CD14-positive monocyte (primary cell): ENCODE measurements at regions not wholly inside any gene's neighbourhood (a gene's known extent, or its start where the extent isn't known, plus 50 kb on each side); places are given as distances from the start of the nearest gene placed in this dataset.

ENCODE experiments used
- DNase-seq, 3 donors: peaks; one replicate each; pipeline ENCODE4 v3.0.0-alpha.2; 2011 to 2022
- H2AFZ ChIP-seq: 2 replicates; pipeline ENCODE4 v1.6.0; 2012; ENCODE audit warnings: mild to moderate bottlenecking, low read depth, low read length, inconsistent platforms; ENCODE audit not compliant: insufficient read depth, poor library complexity, severe bottlenecking
- H3K27ac ChIP-seq, 2 donors: 1 replicate in 1 of 2; 2 replicates in 1 of 2; pipeline ENCODE4 v1.5.1; 2012 to 2013; ENCODE audit warnings: low read length in 2 of 2, control low read depth in 1 of 2, inconsistent platforms in 1 of 2, low read depth in 1 of 2, mild to moderate bottlenecking in 1 of 2
- H3K27me3 ChIP-seq, 2 donors: one replicate each; pipeline versions ENCODE4 v1.6.0 to v1.6.1; 2011 to 2013; ENCODE audit warnings: low read length in 2 of 2; ENCODE audit not compliant: control insufficient read depth in 2 of 2, insufficient read depth in 2 of 2
- H3K36me3 ChIP-seq, 2 donors: replicated peaks in 1 of 2; 1 replicate in 1 of 2; 2 replicates in 1 of 2; pipeline versions ENCODE4 v1.5.1 to v1.6.1; 2012 to 2013; ENCODE audit warnings: low read length in 2 of 2, control low read depth in 1 of 2, inconsistent platforms in 1 of 2, mild to moderate bottlenecking in 1 of 2; ENCODE audit not compliant: insufficient read depth in 2 of 2, control insufficient read depth in 1 of 2
- H3K4me1 ChIP-seq, 2 donors: 1 replicate in 1 of 2; 2 replicates in 1 of 2; pipeline versions ENCODE4 v1.5.1 to v1.6.1; 2012 to 2013; ENCODE audit warnings: low read length in 2 of 2, control low read depth in 1 of 2, inconsistent platforms in 1 of 2, mild to moderate bottlenecking in 1 of 2, moderate library complexity in 1 of 2; ENCODE audit not compliant: insufficient read depth in 2 of 2, control insufficient read depth in 1 of 2
- H3K4me2 ChIP-seq: replicated peaks from 2 replicates; pipeline ENCODE3; 2012; ENCODE audit warnings: low read length, moderate library complexity, mild to moderate bottlenecking; ENCODE audit not compliant: poor library complexity, severe bottlenecking; ENCODE audit errors: extremely low read depth
- H3K4me3 ChIP-seq, 3 experiments: fragments of 200-600 bp in 1 of 3; sonication (generic) in 1 of 3; replicated peaks in 1 of 3; 1 replicate in 2 of 3; 2 replicates in 1 of 3; pipeline ENCODE4 v1.5.1; 2011 to 2013; ENCODE audit warnings: low read length in 3 of 3, mild to moderate bottlenecking in 3 of 3, control low read depth in 2 of 3, low read depth in 2 of 3, inconsistent platforms in 1 of 3, moderate library complexity in 1 of 3
- H3K79me2 ChIP-seq: 2 replicates; pipeline ENCODE4 v1.6.0; 2012; ENCODE audit warnings: mild to moderate bottlenecking, control low read depth, inconsistent platforms, low read length, moderate library complexity; ENCODE audit not compliant: insufficient read depth
- H3K9ac ChIP-seq: 2 replicates; pipeline ENCODE4 v1.6.0; 2017; ENCODE audit warnings: low read length, mild to moderate bottlenecking; ENCODE audit not compliant: insufficient read depth, poor library complexity, severe bottlenecking
- H3K9me3 ChIP-seq, 2 donors: replicated peaks in 1 of 2; 1 replicate in 1 of 2; 2 replicates in 1 of 2; pipeline versions ENCODE4 v1.5.1 to v1.6.1; 2012 to 2013; ENCODE audit warnings: low read length in 2 of 2, control low read depth in 1 of 2; ENCODE audit not compliant: control insufficient read depth in 1 of 2, insufficient read depth in 1 of 2
- H4K20me1 ChIP-seq: 2 replicates; pipeline ENCODE4 v1.6.0; 2012; ENCODE audit warnings: mild to moderate bottlenecking, low read length, control low read depth, moderate library complexity; ENCODE audit not compliant: insufficient read depth
- H3K27ac Mint-ChIP-seq, 7 donors: one replicate each; pipeline ENCODE4 v1.8.0; 2020; ENCODE audit warnings: mild to moderate bottlenecking in 7 of 7, mixed read lengths in 7 of 7, moderate library complexity in 6 of 7, inconsistent platforms in 2 of 7
- H3K27me3 Mint-ChIP-seq, 3 donors: one replicate each; pipeline ENCODE4 v1.8.0; 2021 to 2022; ENCODE audit warnings: low read depth in 3 of 3, mild to moderate bottlenecking in 3 of 3, mixed read lengths in 3 of 3, moderate library complexity in 3 of 3, inconsistent platforms in 1 of 3
- H3K36me3 Mint-ChIP-seq, 2 donors: one replicate each; pipeline ENCODE4 v1.8.0; 2020; ENCODE audit warnings: mixed read lengths in 2 of 2, inconsistent platforms in 1 of 2, mild to moderate bottlenecking in 1 of 2
- H3K4me1 Mint-ChIP-seq: one replicate; pipeline ENCODE4 v1.8.0; 2020; ENCODE audit warnings: mild to moderate bottlenecking, mixed read lengths
- H3K4me3 Mint-ChIP-seq, 2 donors: one replicate each; pipeline ENCODE4 v1.8.0; 2020; ENCODE audit warnings: mild to moderate bottlenecking in 2 of 2, mixed read lengths in 2 of 2, moderate library complexity in 1 of 2
- H3K9me3 Mint-ChIP-seq, 7 donors: one replicate each; pipeline ENCODE4 v1.8.0; 2020 to 2022; ENCODE audit warnings: mixed read lengths in 7 of 7, mild to moderate bottlenecking in 6 of 7, moderate library complexity in 6 of 7, inconsistent platforms in 2 of 7
- CTCF ChIP-seq: fragments of 200-600 bp; IDR thresholded peaks from one replicate; pipeline ENCODE4 v1.8.0; 2022; ENCODE audit warnings: antibody characterized with exemption, mild to moderate bottlenecking
- WGBS: methylation state at CpG from one replicate; pipeline ENCODE4 v1.1.5; 2013; ENCODE audit warnings: missing lambda C conversion rate; ENCODE audit not compliant: insufficient coverage; 5-methylcytosine and 5-hydroxymethylcytosine counted together
- intact Hi-C, 2 donors: fragments of 100-400 bp; cut with micrococcal nuclease; formaldehyde crosslinking; loops; one replicate each; pipeline versions ENCODE4 v1.15.0 to v1.15.1; 2023

- intact Hi-C loops: no loop called here
- H3K36me3 Mint-ChIP-seq: no peaks in the 10 kb centered on the region
- H3K4me3 Mint-ChIP-seq: no peak overlapping the region
- H3K4me1 Mint-ChIP-seq: peaks cover 9% of the 10 kb centered on the region
- 100% methylated on average over 2 of the region's 4 CpGs for WGBS
- peaks cover 0 to 3% (median 2%) of the 10 kb centered on the region in 7 donors for H3K9me3 Mint-ChIP-seq
- H3K27ac Mint-ChIP-seq: no peak overlapping the region
- Histone ChIP-seq H3K4me2 (no peak overlapping the region), H3K36me3 (no peaks in the 10 kb centered on the region), H2AFZ (no peak overlapping the region), H3K27ac (no peak overlapping the region), H3K9me3 (no peaks in the 10 kb centered on the region), H4K20me1 (no peaks in the 10 kb centered on the region), H3K79me2 (no peaks in the 10 kb centered on the region), H3K27me3 (no peaks in the 10 kb centered on the region), H3K9ac (no peak overlapping the region), H3K4me1 (peaks cover 6 to 7% of the 10 kb centered on the region in 2 donors), H3K4me3 (no peak overlapping the region)
- TF ChIP-seq CTCF: no peak
- no peak for DNase-seq
- H3K27me3 Mint-ChIP-seq: peaks cover 0 to 2% (median 0%) of the 10 kb centered on the region in 3 donors
Observed at GRCh38 chr12:127075981-127076380, 1191.0 kb upstream of the TMEM132C start.

DNA sequence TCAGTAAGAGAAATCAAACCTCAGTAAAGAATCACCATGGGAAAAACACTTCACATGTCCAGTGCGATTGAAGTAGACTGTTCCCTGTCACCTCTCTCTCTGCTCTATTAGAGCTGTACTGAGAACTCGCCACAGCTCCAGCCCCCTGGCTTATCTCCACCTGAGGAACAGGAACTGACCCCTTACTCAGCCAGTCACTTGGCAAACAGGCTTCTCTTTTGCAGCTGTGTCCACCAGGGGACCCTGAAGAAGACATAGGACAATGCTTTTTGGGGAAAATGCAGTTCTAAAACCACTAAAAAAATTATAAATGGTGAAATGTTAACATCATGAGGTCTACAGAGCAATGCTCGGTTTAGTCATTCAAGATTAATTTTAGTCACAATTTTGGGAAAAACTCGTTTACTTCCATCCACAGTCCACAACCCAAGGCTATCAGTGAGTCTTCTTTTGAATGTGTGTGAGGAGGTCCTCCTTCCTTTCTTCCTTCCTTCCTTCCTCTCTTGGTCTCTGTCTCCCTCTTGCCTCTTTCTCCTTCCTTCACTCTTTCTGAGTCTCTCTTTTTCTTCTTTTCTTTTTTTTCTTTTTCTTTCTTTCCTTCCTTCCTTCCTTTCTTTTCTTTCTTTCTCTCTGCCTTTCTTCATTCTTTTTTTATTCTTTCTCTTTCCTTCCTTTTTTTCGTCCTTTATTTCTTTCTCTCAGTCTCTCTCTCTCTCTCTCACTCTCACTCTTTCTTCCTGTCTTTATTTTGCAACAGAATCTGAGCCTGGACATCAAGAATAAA is 1189.5 kb upstream of the TMEM132C start:
- H3K79me2 ChIP-seq: no peaks in the 10 kb centered on the region
- peaks cover 0 to 3% (median 2%) of the 10 kb centered on the region in 7 donors for H3K9me3 Mint-ChIP-seq
- DNase-seq: no peak
- 40% methylated on average over 1 of the region's 5 CpGs for WGBS
- intact Hi-C loops: no loop called here
- H3K4me3 ChIP-seq: no peak overlapping the region
- H3K36me3 Mint-ChIP-seq: no peaks in the 10 kb centered on the region
- no peak overlapping the region for H3K4me2 ChIP-seq
- H3K36me3 ChIP-seq: no peaks in the 10 kb centered on the region
- no peak overlapping the region for H3K27ac Mint-ChIP-seq
- H3K27me3 ChIP-seq: no peaks in the 10 kb centered on the region
- no peaks in the 10 kb centered on the region for H4K20me1 ChIP-seq
- no peak for TF ChIP-seq CTCF
- H3K4me1 ChIP-seq: peaks cover 6 to 7% of the 10 kb centered on the region in 2 donors
- H3K27ac ChIP-seq: no peak overlapping the region
- H3K27me3 Mint-ChIP-seq: peaks cover 0 to 2% (median 0%) of the 10 kb centered on the region in 3 donors
- peaks cover 9% of the 10 kb centered on the region for H3K4me1 Mint-ChIP-seq
- H3K9ac ChIP-seq: no peak overlapping the region
- H2AFZ ChIP-seq: no peak overlapping the region
- H3K4me3 Mint-ChIP-seq: no peak overlapping the region
- no peaks in the 10 kb centered on the region for H3K9me3 ChIP-seq
